Hematopoietic multipotent progenitor cell treated with erythropoietin and hydrocortisone succinate and interleukin-3 and kit ligand, for 4 days (in vitro differentiated cells): ENCODE measurements at regions not wholly inside any gene's neighbourhood (a gene's known extent, or its start where the extent isn't known, plus 50 kb on each side); places are given as distances from the start of the nearest gene placed in this dataset.
"Not testable (repeated sequence)": the region's sequence is repeated elsewhere in the genome, so short reads cannot be mapped to it uniquely, and the experiment has no call there.

Experiments
- DNase-seq: peaks from one replicate; pipeline ENCODE4 v3.0.0-alpha.2; 2015

DNA sequence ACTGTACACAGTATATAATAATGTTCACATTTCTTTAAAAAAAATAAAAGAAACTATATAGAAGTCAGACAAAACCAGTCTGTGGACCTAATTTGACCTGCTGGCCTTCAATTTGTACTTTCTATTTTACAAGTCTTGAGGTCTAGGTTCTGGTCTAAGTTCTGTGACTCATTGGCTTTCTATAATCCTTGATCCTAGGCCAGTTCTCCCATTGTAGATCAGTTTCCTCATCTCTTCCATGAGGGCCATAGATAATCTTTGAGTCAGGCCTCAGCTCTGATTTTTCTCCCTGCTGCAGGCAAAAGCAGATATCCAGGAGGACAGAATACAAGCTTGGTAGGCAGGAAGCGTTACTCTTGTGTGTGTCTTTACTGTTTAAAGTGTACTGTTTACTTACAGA is 603.7 kb upstream of the CAMK1G start:
- DNase-seq: no peak

GRCh38 chr1:208980605-208981004 is 602.9 kb upstream of the CAMK1G start:
- no peak for DNase-seq

- no peak for DNase-seq
These were observed 598.3 kb upstream of the CAMK1G start for GRCh38 chr1:208985231-208985630.

GRCh38 chr1:208988811-208989222 is 594.7 kb upstream of the CAMK1G start:
- DNase-seq: peak; percentile 57

GRCh38 chr1:208990456-208990855 is 593.1 kb upstream of the CAMK1G start:
- no peak for DNase-seq

- DNase-seq: not testable (repeated sequence)
These were observed 586.5 kb upstream of the CAMK1G start for GRCh38 chr1:208997053-208997452.

DNA sequence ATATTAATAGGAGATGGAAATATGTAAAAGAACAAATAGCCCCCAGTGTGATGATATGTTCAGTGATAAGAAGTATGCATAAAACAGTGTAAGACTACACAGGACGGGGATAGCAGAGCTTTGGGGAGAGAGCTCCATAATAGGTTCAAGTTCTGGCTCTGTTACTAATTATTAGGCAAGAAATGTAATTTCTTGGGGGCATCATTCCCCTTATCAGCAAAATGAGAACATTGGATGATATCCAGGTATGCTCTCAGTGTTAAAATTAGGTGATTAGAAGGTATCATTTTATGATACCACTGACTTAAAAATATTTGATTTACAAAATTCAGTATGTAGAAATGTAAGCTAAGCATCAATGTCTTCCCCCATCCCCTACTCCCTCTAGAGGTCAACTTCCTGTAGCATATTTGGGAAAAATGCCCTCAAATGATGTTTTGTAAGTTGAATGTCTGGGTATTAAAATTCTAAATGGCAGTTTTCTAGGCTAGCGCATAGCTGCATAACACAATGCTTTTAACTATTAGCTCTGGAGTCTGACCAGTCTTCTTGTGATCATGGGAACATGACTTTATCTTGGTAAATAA is 585.7 kb upstream of the CAMK1G start:
- peak; percentile 29 for DNase-seq

DNA sequence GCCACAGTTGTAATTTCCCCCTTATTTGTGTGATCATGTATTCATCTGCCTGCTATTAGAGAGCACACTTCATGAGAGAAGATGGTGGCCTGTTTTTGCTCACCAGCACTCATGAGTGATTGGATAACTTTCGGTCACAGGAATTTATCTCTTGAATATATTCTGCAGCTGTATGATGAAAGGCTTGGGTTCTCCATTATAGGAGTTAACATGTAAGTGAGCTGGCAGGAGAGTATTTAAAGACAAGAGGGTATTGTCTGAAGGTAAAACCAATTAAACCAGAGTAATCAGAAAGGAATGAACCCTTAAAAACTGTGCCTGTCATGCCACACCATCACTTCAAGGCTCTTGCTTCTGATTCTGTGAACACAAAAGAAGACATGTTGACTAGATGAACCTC is 574.9 kb upstream of the CAMK1G start:
- DNase-seq: no peak

DNA sequence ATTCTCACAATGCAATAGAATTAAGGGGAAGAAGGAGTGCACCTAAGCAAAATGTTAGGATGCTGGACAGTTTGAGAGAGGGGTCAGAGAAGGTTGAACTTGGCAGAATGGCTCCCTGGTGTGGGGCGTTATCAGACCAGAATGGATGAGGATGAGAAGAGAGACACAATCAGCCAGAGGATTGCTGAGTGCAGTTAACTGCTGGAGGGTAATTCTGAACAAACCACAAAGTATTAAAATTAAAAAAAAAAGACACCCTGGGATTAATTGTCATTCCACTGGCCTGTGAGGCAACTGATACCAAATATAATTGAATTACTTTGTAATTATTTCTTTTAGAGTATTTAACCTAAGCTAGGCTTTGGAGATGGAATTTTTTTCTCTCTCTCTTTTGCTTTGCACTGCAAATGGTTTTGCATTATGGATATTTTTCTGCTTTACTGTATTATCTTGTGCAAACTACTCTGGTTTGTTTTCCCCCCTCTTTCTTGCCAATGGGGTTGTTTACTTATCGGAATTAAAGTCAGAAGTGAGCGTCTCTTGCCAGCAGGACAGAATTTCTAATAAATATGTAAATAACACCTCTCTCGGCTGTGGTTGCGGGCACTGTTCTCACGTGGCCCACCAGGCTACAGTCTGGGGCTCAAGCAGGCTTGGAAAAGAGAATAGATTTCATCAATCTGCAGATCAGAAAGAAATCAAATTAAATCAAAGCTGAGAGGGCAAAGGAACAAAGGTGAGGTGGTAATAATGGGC is 572.9 kb upstream of the CAMK1G start:
- no peak for DNase-seq

DNA sequence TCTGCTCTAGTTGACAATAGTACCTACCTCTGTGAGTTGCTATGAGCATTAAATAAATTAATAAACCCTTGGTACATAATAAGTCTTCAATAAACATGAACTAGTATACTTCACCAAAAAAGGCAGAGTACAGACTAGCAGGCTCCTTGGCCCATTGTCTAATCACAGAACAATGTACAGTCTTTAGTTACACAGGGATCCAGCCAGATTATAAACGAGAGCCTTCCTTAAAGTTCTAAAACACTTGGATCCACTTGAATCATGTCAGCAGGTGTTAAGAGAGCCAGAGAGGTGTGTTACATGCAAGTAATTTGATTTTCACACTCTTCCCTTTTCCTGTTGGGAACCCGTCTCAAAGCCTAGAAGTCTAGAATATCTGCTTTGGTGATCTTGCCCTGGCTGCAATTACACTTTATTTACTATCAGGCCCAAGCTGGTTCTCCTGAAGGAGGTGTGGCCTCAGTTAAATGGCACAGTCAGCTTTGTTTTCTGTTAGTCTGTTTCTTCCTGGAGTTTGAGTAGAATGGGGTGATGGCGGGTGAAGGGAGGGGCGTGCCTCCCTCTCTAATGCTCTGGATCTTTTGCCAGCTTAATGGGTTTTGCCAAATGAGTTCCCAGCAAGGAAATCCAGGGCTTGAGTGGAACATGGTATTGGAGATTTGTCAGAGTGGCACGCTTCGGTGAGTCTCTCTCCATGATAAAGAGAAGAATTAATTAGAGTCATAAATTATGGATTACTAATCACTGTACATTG is 570.9 kb upstream of the CAMK1G start:
- no peak for DNase-seq

GRCh38 chr1:209015092-209015491 is 568.4 kb upstream of the CAMK1G start:
- DNase-seq: no peak

DNA sequence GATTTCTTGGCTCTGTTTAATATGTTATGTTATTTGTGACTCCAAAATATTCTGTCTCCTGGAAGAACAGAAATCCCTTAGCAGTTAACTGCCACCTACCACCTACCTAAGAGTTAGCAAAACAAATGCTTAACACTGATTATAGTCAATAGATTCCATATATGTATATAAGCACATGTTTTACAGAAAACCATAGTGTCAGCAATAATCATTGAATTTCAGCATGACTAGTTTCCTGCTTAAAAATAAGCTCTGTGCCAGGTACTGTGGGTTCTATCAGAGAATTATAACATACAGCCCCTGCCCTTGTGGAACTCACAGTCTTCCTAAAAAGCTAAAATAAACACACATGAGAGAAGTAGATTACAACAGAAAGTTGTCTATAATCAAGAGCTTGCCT is 561.9 kb upstream of the CAMK1G start:
- no peak for DNase-seq

DNA sequence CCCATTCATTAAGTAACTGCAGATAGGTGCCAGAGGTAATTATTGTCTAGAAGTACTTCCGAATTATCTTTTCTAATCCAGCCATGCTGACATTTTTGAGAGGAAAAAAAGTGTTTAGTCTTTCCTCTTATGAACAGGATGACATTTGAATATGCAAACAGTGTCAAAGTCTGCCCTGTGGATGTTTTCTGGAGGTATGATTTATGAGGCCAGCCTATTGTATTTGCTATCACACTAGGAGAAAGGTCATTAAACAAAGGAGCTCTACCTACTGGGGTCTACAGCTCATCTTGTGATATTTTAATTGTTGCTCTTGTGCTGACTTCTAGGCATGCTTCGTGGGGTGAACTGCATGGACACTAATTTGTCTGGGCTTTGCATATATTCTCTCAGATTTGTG is 559.7 kb upstream of the CAMK1G start:
- no peak for DNase-seq

GRCh38 chr1:209029737-209030136 is 553.8 kb upstream of the CAMK1G start:
- no peak for DNase-seq

DNA sequence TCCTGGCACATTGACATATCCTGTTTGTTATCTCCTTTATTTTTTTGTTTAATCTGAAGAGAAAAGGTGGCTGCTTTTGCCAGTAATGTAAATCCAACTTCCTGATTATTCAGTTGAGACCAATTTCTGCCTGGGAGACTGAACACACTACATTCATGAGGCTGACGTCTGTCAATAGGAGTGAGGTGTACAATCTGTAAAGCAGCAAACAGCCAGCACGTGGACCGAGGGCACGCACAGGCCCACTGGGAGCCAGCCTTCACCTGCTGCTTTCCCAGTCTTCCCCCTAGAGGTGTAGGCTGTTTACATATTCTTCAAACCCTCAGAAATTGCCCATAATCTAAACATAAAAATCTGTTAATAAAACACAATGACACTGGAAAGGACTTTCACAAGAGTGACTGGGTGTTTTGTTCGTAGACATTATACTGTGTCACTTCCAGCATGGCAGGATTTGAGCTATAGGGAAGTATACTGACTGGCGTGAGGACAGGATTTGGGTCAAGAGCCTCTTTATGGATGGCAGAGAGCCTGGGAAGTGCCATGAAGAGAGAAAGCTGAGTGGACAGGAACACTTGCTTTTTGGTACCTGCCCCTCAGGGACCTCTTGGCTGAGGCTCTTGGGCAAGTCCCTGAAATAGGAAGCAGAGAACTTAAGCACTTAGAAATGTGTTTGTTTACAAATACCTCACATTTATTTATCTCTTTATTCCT is 552.9 kb upstream of the CAMK1G start:
- no peak for DNase-seq

DNA sequence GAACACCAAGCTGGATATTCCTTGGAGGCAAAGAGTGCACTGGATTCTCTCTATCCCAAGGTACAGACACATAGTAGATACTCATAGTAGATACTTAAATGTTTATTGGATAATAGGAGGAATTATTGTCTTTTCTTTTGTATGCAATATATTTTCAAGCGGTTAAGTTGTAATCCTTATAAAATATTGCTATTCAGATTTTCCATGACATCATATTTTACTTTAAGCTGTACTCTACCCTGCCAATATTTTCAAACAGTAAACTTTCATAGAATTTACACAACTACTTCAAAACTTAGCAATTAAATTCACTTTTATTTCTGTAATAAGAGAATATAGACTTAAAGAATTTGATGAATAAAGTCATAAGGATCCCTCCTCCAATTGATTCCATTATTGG is 546.5 kb upstream of the CAMK1G start:
- DNase-seq: no peak

- no peak for DNase-seq
These were observed 545.2 kb upstream of the CAMK1G start for GRCh38 chr1:209038316-209038715.

DNA sequence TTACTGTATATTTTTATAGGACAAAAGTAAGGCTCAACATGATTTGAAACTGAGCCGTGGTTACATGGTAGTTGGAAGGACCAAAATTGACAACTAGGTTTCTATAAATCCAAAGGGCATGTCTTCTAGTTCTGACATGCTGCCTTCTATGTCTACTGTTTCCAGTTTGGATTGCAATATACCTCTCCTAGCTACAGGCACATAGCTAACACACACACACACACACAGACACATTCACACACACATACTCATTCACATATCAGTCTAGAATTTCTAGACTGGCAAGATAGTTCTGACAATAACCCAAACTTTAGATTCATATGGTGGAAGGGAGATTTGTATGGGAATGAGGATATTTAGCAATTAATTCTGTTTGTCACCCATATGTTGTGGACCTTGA is 544.8 kb upstream of the CAMK1G start:
- no peak for DNase-seq

DNA sequence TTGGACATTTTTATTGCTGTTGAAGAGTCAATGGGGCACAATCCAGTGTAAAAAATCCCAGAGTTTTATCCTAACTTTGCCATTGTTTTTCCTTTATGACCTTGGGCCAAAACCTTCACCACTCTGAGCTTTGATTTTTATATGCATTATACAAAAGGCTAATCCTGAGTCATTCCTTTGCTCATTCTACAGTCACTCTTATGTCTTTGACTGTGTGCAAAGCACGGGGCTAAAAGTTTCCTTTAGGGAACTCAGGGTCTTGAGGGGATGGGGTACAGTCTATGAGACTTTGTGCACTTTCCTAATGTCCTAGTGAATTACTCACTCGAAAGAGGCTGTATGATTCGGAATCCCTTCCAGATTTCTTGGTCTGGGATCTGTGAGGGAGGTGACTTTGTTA is 543.2 kb upstream of the CAMK1G start:
- no peak for DNase-seq

GRCh38 chr1:209041927-209042326 is 541.6 kb upstream of the CAMK1G start:
- DNase-seq: no peak

- no peak for DNase-seq
These were observed 541.1 kb upstream of the CAMK1G start for GRCh38 chr1:209042413-209042812.

DNA sequence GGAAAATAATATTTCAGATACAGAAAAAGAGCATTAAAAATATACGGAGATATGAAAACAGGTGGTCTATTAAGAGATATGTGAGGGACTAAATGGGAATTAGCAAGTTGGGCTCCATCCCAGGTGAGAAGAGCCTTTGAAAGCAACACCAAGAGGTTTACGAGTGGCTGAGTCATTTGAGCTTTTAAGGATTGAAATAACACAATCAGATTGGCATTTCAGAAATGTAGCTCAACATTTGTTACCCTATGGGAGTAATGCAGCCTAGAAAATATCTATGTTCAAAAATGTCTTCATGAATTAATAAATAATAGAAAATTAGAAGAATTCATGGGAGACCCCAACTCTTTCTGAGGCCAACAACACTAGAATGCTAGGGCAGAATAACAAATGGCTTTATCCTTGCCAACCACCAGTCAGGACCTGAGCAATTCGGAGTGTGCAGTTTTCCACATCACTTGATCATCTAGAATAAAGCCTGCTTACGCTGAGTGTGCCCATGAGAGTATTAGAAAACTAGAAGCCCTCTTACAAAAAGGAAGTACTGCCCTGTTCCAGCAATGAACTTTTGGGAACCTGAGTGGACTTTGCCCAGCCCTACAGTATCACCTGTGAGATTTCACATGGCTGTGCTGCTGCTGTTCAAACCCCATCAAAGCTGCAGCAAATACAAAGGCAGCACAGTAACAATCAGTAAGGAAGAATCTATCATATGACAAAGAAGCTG is 538.0 kb upstream of the CAMK1G start:
- no peak for DNase-seq

DNA sequence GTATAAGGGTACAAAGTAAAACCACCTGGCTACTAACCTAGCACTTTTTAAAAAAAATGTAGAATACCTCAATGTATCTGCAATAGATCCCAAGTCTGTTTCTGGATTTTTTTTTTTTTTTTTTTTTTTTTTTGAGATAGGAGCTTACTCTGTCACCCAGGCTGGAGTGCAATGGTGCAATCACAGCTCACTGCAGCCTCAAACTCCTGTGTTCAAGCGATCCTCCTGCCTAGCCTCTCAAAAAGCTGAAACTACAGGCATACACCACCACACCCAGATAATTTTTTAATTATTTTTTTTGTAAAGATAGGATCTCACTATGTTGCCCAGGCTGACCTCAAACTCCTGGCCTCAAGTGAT is 537.5 kb upstream of the CAMK1G start:
- DNase-seq: no peak
